Stimulated activated CD8-positive, alpha-beta memory T cell treated with anti-CD3 and anti-CD28 coated beads, Interleukin-12 subunit alpha, Interleukin-12 subunit beta, amount 100 ng/mL, for 1 hour (primary cell): ENCODE measurements at regions not wholly inside any gene's neighbourhood (a gene's known extent, or its start where the extent isn't known, plus 50 kb on each side); places are given as distances from the start of the nearest gene placed in this dataset.
"Not testable (repeated sequence)": the region's sequence is repeated elsewhere in the genome, so short reads cannot be mapped to it uniquely, and the experiment has no call there.

ENCODE experiments used
- DNase-seq: peaks from one replicate; pipeline ENCODE4 v3.0.0-alpha.2; 2020; ENCODE audit warnings: low read depth

DNA sequence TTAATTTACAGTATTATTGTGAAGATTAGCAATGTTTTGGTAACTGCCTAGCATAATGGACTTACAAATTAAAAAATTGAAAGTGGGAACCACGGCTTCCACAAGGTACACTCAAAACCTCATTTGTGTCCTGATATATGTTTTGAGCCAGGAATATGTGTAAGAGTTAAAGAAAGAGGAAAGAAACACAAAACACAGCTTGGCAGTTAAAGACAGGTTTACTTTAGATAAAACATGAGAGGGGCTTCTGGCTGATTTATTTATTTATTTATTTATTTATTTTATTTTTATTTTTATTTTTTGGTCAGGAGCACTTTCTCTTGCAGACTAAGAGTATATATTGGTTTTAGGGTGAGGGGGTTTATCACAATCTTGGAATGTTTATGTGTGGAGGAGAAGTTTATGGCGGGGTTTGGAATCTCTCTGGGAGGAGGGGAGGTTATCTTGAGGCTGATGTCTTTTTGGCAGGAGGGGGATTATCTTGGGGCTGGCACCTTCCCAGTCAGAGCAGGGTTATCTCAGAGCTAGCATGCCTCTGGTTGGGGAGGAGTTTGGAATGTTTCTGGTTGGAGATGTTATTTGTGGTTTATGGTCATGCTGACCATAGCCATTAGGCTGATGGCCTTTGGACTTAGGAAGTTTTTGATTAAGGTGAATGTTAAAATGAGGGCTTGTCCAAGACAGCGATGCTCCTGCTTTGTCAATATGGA is 436.7 kb downstream of the DAD1 start:
- no peak for DNase-seq

- DNase-seq = no peak
Observed at GRCh38 chr14:22151121-22151520, 437.9 kb downstream of the DAD1 start.

DNA sequence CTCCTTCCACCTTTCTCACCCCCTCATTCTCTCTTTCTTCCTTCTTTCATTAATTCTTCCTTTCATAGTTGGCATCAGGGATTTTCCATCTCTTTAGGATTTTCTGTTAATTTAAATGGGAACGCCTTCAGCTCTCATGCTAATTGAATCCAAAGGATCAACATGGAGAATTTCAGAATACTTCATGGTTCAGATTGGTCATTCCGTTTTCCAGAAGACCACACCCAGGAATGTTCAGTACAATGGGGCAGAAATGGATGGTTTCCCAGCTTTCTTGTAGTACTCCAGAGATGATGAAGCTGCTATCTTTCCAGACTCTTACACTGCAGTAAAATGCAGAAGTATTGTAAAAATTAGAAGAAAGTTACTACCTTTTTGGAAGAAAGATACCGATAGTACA is 440.0 kb downstream of the DAD1 start:
- no peak for DNase-seq

DNA sequence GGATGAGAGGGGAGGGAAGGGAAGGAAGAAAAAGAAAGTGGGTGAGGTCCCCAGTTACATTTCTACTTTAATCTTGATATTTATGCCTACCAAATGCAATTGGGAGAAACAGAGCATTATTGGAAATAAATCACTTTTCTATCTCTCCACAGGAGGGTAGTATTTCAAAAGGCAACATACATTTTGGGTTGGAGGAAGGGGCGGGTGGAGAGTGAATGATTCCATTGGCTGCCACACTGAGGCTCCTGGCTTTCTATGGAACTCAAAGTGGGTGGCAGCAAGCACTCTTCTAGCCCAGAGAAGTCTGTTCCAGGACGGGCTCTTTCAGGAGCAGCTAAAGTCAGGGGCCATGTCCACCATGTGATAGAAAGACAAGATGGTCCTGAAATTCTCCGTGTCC is 441.3 kb downstream of the DAD1 start:
- DNase-seq = no peak

- no peak for DNase-seq
Observed at GRCh38 chr14:22143363-22143762, 445.7 kb downstream of the DAD1 start.

GRCh38 chr14:22140633-22141032 is 448.4 kb downstream of the DAD1 start:
- DNase-seq = no peak

DNA sequence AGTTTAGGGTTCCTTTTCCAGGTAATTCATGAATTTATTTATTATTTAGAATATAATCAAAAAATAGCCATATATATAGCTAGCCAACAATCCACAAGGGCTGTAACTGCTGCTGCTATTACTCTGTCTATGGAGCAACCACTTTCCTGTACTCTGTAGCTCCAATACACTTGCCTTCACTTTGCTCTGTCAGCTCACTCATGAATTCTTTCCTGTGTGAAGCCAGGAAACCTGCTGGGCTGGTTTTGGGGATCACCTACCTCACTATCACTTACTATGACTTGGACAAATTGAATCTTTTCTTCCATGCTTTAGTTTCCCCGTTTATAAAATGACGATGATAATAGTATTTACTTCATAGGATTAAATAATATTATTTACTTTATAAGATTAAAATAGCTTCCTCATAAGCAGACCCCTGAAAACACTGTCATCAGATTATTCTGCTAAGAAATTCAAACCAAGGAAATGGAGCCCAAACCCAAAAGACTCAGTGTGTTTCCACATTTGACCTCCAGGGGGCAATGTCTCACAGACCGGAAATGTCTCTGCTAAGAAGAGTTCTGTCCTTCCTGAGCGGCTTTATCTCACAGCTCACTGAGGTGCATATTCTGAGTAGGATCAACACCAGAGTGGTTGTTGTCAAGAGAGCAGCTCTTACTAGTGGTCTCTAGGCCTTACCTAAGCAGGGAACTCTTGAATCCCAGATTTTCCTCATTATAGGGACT is 457.1 kb downstream of the DAD1 start:
- DNase-seq = no peak

DNA sequence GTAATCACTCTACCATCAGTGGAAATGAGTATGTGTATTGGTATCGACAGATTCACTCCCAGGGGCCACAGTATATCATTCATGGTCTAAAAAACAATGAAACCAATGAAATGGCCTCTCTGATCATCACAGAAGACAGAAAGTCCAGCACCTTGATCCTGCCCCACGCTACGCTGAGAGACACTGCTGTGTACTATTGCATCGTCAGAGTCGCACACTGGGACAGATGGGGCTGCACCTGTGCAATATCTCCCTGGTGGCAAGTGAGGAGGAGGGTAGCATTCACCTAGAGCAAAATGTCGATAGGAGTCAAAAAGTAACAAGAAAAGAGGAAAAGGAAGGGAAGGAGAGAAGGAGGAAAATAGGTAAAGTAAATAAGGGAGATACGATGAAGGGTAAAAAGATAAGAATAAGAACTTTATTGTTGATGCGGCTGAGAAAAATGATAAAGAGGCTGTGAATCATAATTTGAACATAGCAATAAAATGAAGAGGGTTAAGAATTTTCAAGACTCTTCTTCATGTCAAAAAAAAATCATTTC is 450.5 kb upstream of the OR4E1 start:
- DNase-seq = no peak

DNA sequence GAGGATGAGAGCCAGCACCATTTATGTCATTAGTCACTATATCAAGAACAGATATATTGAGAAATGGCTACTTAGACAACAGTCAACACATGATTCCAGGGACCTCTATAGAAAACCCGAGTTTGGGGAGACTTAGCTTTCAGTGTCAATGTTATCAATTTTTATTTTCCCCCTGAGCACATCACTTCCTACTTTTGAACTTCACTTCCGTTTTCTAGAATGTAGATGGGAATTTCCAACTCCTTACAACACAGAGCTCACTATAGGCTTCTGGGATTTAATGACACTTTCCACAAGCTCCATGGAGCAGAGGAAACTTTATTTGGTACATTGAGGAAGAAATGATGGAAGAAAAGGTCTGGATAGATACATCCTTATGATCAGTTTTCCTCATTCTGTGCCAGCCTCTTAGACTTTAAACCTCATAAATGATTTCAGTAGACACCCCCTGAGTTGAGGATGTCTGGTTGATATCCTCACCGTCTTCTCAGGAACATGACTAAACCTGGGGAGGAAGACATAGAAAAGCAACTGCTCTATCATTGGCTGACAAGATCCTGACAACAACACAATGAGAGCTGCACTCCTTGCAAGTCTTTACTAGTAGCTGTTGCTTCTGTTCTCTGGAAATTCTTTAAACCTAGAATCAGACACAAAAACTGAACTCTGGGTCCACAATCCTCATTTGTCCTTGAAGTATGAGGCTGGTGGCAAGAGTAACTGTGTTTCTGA is 449.4 kb upstream of the OR4E1 start:
- DNase-seq = no peak

DNA sequence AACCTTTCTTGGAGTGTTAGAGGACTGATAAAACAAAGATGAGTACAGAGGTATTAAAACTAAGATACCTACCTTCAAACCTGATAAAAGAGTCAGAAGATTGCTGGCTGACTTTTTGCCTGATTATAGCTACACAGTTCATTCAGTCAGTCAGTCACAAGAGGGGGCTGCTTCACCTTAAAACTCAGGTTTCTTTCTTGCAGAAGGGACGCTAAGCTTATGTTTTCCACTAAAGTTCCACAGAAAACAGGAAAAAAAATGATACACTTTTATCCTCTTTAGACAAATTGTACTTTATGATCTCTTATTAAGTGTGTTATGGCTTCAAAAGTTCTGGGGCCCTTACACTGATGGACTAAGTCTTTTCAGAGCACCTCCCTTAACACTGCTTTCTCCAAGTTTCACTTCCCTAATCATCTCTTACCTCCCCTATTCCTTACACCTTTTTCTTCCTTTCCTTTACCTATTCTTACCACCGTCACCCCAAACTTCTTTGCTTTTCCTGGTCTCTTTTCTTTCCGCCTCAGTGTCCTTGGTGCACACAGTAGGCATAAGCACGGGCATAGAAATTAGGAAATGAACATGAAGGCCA is 448.7 kb upstream of the OR4E1 start:
- no peak for DNase-seq

GRCh38 chr14:22118899-22119477 is 445.4 kb upstream of the OR4E1 start:
- DNase-seq = no peak

DNA sequence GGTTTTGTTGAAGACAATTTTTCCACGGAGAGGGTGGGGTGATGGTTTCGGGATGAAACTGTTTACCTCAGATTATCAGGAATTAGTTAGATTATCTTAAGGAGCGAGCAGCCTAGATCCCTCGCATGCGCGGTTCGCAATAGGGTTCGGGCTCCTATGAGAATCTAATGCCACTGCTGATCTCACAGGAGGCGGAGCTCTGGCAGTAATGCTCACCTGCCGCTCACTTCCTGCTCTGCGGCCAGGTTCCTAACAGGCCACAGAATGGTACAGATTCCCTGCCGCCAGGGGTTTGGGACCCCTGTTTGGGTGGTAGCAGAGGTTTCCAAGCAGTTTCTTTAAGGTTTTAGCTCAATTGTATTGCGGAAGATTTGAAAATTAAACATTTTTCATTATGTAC is 439.8 kb upstream of the OR4E1 start:
- no peak for DNase-seq

DNA sequence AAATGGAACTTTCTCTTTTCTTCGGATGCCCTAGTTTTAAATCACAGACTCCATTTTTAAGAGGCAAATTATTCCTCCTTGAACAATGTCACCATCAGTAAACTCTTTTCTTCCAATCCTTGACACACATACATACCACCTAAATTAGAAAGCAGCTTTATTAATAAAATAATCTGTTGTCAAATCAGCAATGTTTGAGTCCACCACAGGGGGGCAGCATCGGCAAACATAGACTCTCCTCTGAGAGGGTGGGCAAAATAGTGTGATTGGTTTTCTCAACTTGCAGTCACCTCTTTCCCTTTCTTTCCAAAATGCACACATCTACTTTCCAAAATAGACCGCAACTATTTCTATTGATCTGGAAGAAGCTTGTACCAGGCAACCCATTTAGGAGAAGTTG is 438.4 kb upstream of the OR4E1 start:
- DNase-seq = peak; percentile 25

- no peak for DNase-seq
Observed at GRCh38 chr14:22107753-22108152, 434.1 kb upstream of the OR4E1 start.

- DNase-seq = no peak
Observed at GRCh38 chr14:22106700-22107697, 433.4 kb upstream of the OR4E1 start.

DNA sequence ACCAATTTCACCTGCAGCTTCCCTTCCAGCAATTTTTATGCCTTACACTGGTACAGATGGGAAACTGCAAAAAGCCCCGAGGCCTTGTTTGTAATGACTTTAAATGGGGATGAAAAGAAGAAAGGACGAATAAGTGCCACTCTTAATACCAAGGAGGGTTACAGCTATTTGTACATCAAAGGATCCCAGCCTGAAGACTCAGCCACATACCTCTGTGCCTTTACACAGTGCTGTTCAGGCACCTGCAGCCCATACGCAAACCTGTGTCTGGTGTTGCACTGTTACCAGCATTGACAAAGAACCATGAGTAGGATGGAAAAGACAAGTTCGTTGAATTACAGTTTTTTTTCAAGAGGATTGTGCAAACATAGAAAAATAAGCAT is 432.0 kb upstream of the OR4E1 start:
- no peak for DNase-seq

- no peak for DNase-seq
Observed at GRCh38 chr14:22105006-22105623, 431.5 kb upstream of the OR4E1 start.

DNA sequence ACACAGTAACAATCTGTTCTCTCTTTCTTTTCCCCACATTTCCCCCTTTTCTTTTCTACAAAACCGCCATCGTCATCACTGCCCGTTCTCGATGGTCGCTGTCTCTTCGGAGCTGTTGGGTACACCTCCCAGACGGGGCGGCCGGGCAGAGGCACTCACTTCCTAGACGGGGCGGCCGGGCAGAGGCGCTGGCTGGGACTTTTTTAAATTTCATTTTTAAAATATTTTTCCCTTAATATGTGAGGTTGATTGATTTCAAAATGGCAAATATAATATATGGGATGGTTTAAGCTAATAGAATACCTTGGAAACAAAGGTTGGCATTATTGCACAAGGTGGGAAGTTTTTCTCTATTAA is 427.1 kb upstream of the OR4E1 start:
- not testable (repeated sequence) for DNase-seq

DNA sequence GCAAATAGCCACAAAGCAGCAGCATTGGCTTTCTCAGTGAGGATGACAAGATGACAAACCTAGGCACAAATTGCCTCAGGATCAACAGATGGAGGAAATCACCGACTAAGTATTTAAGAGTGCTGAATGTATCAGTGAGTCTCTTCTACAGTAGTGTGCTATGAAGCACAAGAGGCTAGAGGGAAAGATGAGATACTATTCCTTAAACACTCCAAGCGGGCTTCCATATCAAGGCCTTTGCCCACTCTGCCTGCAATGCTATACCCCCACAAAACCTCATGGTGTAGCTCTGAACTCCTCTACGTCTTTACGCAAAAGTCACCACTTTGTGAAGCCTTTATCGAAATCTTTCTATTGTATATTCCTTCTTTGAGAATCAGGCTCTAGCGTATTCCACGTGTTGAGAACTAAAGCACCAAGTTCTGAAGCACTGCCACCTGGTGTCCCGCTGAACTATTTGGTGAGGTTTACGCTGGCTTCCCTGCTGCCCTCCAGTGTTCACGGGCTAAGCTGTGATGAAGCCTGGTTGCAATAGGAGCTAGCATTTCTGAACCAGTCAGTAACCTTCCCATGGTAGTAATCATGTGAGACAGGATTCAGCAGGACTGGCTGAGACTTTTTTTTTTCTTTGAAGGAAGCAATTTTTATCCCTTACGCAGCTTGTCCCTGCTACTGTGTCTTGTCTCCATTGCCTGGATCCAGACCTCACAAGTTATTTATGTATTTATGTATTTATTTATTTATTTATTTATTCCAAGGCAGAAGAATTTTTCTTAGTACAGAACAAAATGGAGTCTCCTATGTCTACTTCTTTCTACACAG is 426.5 kb upstream of the OR4E1 start:
- DNase-seq = peak; percentile 24

DNA sequence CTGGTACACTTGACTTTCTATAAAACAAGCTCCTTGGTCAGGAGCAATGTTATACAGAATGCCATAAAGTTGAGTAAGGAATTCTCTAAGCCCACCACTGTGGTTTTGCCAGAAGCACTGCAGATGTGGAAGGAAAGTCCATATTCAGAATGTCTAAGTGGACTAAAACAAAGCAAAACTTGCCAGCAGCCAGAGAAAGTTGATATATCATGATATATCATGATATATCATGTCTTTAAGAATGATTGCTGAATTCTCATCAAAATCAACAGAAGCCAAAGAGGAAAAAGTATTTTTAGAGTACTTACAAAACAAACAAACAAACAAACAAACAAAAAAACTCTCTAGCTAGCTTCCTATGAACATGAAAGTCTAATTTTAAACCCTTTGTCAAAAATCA is 424.8 kb upstream of the OR4E1 start:
- DNase-seq = no peak
